ENCODE measurements at regions not wholly inside any gene's neighbourhood (a gene's known extent, or its start where the extent isn't known, plus 50 kb on each side); places are given as distances from the start of the nearest gene placed in this dataset.
"Not testable (repeated sequence)": the region's sequence is repeated elsewhere in the genome, so short reads cannot be mapped to it uniquely, and the experiment has no call there.

DNA sequence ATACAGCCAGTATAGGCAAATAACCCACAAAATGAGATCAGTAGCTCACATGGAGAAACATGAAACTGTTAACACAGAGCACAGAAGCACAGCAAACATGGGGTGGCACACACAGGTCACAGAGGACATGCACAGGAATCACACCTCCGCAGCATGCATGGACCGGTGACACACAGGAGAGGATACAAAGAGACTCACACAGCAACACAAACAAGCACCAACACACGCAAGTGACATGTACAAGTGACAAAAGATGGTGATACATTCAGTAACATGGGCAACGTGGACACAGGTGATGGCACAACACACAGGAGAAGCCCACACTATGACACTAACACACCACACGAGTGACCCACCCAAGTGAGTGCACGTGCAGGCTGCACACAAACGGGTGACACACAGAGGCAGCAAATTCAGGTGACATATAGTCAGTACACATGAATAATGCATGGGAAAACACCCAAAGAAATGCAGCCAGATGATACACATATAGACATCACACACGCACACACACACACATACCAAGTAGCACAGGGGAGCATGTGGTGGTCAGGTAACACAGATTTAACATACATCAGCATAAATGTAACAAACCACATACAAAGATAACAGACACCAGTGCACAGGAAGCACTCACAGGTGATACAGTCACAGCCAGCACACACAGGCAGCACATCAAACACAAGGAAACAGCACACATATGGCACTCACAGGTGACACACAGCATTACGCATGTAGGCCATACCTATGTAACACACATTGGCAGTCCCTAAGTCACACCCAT is 216.0 kb upstream of the SFSWAP start:
- no peak for DNase-seq

DNA sequence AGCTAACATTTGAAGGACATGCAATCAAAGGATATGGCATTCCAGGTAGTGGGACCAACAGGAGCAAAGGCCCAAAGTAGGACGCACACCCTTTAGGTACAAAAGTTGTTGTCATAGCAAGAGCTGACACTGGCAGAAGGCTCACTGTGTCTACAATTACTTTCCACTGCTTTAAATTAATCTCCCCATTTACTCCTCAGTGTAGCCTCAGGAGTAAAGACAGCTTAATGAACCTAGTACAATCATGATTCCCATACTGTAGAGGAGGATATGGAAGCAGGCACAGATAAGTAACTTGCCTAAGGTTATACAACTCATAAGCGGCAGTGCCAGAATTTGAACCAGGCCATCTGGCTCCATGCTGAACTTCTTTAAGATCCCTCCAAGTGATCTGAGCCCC is 212.9 kb upstream of the SFSWAP start:
- DNase-seq, result no peak

DNA sequence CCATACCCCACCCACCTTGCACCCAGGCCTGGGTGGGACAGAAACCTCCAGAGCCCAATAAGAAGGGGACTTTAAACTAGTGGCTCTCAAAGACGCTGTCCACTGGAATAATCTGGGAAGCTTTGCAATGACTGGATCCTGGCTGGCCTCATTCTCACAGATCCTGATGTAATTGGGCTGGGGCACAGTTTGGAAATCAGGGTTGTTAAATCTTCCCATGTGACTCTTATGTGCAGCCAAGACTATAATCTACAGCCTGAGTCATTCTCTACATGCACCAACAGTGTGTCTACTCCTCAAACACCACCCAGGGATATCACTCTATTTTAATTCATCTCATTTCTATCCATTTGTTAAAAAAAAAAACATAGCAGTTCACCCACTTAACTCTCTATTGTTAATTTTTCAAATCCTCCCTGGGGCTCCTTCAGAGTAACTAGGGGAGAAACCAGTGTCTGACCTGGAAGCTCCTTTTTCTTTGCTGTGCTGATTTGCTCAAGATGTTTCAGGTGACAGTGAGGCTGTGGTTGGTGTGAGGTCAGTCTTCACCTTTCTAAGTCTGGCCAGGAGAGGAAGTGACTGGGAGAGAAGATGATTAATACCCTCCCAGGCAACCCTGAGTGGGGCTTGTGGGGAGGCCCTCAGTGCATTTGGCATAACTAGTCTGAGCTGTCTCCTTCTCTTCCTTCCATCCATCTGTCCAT is 211.6 kb upstream of the SFSWAP start:
- no peak for DNase-seq

DNA sequence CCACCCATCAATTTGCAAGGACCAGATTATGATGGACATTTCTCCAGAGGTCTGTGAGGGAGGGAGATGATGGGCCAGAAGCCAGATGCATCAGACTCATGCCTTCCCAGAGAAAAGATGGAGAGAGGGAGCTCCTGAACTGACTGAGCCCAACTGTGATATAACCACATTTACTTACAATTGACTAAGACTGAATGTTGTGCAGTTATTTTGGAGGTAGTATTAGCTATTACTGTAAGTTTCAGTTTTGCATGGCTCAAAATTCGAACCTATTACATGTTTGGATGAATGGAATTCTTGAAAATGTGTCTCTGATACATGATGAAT is 211.1 kb upstream of the SFSWAP start:
- no peak for DNase-seq

DNA sequence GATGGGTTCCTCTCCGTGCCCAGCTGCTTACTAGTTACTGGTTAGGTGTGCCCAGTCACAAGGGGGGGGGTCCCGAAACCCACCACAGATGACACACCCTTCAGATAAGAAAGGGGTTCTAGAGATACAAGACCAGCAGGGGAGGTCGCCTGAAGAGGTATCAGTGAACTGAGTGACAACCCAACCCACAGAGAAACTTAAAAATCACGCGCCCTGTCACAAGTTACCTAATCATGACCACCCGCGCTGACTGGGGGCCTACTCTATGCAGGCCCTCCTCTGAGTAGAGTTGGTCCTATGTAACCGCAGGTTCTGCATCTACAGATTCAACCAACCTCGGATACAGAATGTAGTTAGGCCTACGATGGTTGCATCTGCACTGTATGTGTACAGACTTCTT is 210.3 kb upstream of the SFSWAP start:
- DNase-seq, result no peak

DNA sequence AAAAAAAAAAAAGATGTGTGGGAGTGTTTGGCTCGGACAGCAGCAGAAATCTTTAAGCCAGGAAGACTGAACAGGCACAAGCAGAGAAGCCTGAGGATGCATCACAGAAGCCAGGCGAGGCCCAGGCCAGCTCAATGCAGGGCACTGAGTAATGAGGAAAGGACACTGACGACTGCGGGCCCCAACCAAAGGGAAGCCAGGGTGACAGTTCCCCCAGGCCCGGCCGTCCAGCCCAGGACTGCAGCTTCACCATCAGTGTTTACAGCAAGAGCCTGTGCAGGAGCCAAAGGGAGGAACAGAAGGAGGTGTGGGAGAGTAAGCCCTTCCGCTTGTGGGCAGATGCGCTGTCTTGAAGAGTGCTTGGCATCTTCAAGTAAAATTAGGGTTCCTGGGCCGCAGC is 205.3 kb upstream of the SFSWAP start:
- DNase-seq, result no peak

DNA sequence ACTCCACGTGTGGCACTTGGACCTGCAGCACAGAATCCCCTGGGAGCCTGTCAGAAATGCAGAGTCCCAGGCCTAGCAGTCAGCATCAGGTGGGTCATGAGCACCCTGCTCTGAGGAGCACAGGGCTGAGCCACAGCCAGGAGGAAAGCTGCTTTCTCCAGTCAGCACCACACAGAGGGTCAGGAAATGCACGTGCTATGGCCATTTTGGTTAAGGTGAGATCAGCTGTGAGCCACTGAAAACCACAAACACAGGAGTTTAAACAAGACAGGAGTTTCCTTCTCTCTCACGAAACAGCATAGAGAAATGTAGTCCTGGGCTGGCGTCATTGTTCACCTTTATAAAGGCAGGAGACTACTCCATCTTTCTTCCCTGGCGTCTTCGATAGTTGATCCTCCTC is 204.5 kb upstream of the SFSWAP start:
- DNase-seq, result no peak

DNA sequence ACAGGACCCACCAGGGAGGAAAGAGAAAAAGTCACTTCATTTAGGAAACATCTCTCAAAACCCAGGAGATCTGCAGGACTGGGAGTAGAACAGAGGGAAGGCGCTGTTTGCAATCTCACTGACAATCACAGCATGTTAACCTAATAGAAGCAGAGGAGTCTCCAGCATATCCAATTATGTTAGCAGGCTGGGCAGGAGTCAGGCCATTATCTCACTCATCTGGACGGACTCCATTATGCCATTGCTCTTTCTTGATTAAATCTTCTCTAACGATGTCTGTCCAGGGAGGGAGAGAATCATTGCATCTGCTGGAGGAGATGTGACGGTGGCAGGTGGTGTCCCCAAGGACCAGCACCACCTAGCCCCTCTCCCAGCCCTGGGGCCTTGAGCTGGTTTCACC is 203.8 kb upstream of the SFSWAP start:
- no peak for DNase-seq

DNA sequence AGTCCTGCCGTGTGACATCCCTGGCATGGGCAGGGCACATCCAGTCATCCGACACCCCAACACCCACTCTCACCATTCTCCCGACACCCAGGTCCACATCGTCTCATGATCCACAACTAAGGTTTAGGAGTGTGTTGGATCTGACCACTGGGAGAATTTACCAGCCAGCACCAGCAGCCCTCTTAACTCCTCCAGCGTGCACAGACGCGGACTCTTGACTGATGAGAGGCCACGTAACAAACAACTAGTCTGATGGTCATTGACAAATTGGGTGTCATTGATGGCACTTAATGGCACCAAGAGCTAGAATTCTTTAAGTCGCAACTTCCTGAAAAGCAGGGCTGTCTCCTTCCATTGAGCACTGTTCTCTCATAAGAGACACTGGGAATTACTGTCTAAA is 203.0 kb upstream of the SFSWAP start:
- DNase-seq, result no peak

DNA sequence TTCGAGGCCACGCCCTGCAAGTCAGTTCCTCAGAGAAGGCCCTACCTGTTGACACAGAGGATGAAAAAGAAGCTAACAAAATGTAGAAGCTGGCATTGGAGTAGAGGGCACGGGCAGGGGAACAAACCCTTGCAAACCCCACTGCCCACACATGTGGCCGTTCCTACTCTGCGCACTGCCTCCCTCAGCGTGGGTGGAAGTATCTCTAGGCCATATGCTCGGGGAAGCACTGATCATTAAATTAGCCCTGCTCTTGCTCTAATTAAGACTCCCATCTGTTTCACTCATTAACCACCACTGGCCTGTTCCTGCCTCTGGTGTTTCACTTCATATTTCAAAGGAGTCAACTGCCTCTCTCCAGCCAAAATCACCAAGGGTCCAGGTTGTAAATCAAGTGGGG is 201.2 kb upstream of the SFSWAP start:
- DNase-seq, result no peak

DNA sequence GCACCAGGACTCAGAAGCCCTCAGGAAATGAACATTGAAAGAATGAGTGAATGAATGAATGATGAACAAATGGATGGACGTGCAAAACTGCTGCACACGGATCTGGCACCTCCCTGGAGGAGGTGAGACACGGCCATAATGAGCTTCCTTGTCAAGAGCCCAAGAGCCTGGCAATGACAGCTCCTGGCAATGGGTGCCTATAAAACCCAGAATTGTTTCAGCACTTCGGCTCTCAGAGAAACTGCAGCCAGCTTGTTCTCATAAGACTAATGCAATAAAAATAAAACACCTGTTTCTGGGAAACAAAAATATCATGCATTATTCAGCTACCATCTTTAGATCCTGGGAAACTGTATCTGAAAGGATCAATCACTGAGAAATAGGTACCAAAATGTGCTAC is 200.5 kb upstream of the SFSWAP start:
- DNase-seq, result no peak

DNA sequence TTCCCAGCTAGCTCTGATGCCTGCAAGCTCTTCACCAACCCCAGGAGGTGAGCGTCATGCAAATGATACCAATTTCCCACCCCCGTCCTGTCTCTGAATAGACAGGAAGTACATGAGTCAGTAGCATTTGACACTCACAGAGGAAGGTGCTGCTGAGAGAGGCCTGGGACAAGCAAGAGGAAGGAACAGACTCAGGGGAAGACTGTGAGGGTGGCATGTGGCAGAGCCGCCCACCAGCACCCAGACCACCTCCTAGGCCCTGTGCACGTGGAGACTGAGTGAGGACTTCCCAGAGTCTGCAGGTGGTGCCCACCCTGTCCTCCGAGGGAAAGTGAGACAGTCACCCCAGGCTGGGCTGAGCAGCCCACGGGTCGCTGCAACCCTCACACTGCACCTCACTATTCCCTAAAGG is 199.5 kb upstream of the SFSWAP start:
- DNase-seq, result peak; percentile 71

DNA sequence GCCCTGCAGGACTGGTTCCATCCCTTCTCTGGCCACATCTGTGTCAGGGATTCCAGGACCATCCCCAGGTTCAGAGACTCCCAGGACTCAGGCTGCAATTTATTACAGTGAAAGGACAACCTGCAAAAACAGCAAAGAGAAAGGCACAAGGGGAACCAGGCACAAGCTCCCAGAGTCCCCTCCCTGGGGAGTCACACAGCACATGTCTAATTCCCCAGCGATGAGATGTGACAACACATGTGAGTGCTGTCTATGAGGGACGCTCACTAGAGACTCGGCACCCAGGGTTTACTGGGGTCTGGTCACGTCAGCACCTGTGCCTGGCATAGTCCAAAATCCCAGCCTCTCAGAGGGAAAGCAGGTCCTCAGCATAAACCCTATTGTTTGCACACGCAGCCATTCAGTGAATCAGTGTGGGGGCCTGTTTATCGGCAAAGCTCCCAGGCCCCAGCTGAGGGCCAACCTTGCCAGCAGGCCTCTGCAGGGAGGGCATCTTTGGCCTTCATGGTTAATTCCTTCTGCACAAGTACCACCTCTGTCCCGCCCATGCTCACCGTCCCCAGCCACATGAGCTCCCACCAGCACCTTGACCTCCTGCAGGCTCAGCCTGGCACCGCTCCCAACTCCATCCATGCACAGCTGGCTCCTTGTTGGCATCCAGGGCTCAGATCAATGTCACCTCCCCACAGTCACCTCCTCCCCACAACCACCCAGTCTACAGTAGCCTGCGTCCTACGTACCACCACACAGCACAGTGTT is 198.9 kb upstream of the SFSWAP start:
- DNase-seq, result no peak

DNA sequence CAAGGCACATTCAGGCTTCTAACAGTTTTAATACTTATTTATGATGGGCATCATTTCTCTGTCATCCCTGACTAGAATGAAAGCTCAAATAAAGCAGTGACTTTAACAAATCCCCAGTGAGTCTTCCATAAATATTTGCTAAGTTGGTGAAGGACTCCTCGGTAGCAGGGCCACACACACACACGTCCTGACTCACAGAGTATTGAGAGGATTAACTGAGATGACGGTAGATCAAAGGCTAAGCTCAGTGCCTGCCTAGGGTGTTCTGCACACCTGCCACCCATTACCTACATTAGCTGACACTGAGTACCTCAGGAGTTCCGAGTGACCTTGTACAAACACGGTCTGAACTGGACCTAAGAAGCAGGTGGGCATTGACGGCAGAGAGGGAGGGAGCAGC is 197.3 kb upstream of the SFSWAP start:
- no peak for DNase-seq

DNA sequence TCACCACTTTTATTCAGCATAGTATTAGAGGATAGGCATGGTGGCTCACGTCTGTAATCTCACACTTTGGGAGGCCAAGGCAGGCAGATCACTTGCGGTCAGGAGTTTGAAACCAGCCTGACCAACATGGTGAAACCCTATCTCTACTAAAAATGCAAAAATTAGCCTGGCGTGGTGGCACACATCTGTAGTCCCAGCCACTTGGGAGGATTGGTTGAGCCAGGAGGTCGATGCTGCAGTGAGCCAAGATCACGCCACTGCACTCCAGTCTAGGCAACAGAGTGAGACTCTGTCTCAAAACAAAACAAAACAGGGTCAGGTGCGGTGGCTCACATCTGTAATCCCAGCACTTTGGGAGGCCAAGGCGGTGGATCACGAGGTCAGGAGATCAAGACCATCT is 190.3 kb upstream of the SFSWAP start:
- not testable (repeated sequence) for DNase-seq

DNA sequence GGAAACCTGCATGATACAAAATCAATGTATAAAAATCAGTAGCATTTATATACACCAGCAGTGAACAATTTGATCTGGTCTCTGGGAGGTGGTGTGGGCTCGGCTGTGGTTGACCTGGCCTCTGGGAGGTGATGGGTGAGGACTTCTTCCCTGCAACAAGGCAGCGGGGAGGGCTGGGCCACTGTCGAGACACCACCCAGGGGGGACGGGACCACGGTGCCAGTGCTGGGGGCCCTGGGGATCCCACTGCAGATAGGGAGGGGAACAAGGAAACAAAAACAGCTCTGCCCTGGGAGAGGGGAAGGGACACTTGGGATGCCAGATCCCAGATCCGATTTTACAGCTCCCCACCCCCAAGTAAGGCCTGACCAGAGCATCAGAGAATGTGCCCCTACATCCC is 189.6 kb upstream of the SFSWAP start:
- DNase-seq, result no peak

DNA sequence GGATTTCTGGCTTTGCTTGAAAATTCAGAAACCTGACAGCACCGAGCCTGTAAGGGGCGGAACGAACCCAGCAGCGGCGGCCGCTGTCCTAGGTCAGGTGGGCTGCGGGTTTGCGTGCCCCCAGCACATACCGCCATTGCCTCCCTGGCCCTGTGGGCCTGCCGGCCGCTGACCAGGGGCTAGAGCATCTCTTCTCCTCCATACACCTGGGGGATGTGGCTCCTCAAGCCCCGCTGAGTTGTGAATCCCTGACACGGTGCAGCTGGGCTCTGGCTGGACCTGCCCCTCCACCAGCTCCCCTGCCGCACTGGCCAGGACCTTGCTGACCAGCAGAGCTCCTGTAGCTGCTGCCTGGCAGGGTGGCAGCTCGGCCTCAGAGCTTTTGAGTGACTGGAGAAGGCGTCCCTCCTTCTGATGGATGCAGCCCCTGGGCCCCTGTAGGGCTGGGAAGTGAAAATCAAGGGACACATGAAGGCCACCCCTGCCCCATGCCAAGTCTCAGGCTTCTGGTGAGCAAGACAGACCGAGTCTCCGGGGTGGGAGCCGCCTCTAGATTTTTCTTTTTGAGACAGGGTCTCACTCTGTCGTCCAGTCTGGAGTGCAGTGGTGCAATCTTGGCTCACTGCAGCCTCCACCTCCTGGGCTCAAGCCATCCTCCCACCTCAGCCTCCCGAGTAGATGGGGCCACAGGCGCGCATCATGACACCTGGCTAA is 184.9 kb upstream of the SFSWAP start:
- DNase-seq, result no peak

DNA sequence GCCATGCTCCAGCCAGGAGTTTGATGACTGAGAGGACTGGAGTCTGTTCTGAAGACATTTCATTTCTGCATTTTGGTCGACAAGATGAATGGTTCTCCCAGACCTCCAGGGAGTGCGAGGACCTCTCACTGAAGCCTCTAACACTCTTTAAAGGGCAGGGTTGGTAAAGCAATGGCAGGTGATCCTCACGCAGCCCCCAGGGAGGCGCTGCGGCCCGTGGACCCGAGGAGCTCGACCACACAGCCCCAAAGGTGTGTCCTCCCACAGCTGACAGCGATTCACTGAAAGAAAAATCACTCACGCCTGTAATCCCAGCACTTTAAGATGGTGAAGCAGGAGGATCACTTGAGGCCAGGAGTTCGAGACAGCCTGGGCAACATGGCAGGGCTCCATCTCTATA is 183.8 kb upstream of the SFSWAP start:
- DNase-seq, result no peak

DNA sequence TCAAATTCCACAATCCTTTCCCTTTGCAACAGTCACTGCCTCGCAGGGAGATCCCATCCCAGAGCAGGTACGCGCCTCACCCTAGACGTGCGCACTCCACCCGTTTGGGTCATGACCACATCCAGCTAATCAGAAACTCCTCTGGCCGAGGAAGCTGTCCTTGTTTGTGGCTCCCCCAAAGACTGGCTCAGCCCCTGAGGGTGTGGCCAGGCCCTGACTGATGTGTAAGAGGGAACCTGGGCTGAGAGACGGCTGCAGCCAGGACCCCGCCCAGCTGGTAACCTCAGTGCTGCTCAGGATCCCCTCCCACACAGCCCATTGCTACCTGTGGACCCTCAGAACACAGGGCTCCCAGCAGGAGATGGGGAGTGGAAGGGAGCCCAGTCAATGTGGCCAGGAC is 183.2 kb upstream of the SFSWAP start:
- DNase-seq, result no peak

DNA sequence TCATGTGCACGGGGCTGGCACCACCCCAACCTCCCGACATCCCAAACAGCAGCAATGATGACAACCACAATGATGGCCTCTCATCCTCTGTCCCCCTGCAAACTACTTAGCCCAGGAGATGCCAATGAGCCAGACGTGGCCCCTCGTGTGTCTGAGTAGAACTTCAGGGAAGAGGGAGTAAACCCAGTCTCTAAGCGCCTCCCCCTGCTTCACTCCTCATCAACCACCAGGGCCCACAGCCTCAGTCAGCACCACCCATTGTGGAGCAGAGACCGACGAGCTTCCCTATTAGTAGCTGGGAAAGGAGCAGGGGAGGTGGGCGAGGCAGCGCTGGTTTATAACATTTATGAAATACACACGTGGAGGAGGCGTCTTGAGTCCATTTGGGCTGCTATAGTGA is 182.7 kb upstream of the SFSWAP start:
- no peak for DNase-seq

DNA sequence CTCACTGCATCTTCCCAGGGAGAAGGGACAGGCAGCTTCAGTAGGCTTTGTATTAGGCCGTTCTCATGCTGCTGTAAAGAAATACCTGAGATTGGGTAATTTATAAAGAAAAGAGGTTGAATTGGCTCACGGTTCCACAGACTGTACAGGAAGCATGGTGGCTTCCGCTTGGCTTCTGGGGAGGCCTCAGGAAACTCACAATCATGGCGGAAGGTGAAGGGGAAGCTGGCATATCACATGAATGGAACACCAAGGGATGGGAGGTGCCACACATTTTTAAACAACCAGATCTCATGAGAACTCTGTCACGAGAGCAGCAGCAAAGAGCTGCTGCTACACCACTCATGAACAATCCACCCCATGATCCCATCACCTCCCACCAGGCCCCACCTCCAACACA is 182.2 kb upstream of the SFSWAP start:
- DNase-seq, result no peak

DNA sequence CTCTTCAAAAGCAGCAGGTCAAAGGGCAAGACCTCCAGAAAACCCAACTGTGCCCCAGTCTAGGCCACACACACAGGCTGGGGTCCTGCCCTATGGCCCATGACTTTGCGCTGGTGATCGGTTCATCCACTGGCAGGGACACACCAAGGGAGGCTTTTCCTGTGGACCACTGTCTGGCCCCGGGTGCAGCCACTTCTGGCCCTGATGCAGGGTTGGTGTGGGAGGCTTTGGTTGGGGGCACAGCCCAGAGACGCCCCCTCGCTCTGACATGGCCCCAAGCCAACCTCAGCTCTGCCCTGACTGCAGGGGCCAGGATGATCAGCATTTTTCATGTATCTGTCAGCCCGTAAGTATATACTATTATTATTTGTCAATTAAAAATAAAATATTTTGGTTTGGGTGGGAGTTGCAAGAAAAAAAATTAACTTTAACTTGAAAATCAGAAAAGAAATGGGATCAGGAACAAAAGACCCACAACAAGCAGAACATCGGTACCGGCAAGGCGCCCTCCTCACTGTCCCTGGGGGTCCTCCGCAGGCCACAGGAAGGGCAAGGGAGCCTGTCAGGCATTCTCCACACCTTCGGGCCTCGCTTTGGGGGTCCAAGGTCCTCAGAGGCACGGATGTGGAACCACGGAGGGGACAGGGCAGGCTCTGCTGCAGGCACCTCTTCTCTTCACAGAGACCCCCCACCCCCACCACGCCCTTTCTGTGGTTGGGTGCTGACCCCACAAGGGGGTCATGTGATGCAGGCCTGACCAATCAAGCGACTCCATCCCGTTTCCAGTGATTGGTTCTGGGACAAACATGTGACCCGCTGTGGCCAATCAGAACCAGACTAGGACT is 181.5 kb upstream of the SFSWAP start:
- DNase-seq, result no peak

DNA sequence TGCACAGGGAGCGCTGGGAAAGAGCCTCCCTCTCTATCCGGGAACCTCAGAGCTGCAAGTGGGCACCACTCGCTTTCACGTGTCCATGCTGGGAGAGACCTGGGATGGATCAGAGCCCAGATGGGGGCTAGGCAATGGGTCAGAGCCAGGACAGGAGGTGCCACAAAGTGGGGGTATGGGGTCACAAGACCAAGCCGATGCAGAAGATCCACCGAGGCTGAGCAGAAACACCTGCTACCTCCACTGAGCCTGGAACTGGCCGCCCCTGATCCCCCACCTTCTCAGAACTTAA is 180.9 kb upstream of the SFSWAP start:
- DNase-seq, result no peak

All from stimulated activated CD4-positive, alpha-beta T cell treated with anti-CD3 and anti-CD28 coated beads, Interleukin-1b, Interleukin-23, amount 100 ng/mL, for 48 hours (primary cell).